H1 (cell line): ENCODE measurements at regions not wholly inside any gene's neighbourhood (a gene's known extent, or its start where the extent isn't known, plus 50 kb on each side); places are given as distances from the start of the nearest gene placed in this dataset.

Source experiments
- BCL11A ChIP-seq, 2 experiments: IDR thresholded peaks; one replicate each; pipeline ENCODE4 v1.6.1; 2011; ENCODE audit warnings: low read depth in 2 of 2, low read length in 2 of 2, mild to moderate bottlenecking in 2 of 2
- CHD7 ChIP-seq: fragments of 300-600 bp; sonication (generic); IDR thresholded peaks from 2 replicates; pipeline ENCODE4 v1.7.1; 2012; ENCODE audit warnings: low read length, moderate library complexity, mild to moderate bottlenecking, inconsistent platforms; ENCODE audit not compliant: insufficient replicate concordance
- EGR1 ChIP-seq: IDR thresholded peaks from 2 replicates; pipeline ENCODE4 v1.6.1; 2011; ENCODE audit warnings: low read depth, low read length, borderline replicate concordance
- HDAC6 ChIP-seq: IDR thresholded peaks from one replicate; pipeline ENCODE4 v1.7.1; 2012; ENCODE audit warnings: low read depth, mild to moderate bottlenecking, inconsistent platforms, low read length, moderate library complexity
- NANOG ChIP-seq: IDR thresholded peaks from 2 replicates; pipeline ENCODE4 v1.6.1; 2011; ENCODE audit warnings: low read length, low read depth, mild to moderate bottlenecking, inconsistent platforms; ENCODE audit not compliant: insufficient read depth, poor library complexity, severe bottlenecking
- NRF1 ChIP-seq: IDR thresholded peaks from 2 replicates; pipeline ENCODE4 v1.6.1; 2011; ENCODE audit warnings: mild to moderate bottlenecking, low read depth, low read length, improper control_type of control experiment
- RNF2 ChIP-seq: fragments of 200-900, 300-1000 bp; sonication (generic); IDR thresholded peaks from 2 replicates; pipeline ENCODE4 v1.7.1; 2016; ENCODE audit warnings: borderline replicate concordance, low read depth, mild to moderate bottlenecking, antibody characterized with exemption, low read length; ENCODE audit not compliant: poor library complexity, severe bottlenecking; ENCODE audit errors: missing control alignments
- TBP ChIP-seq: IDR thresholded peaks from 2 replicates; pipeline ENCODE4 v1.6.1; 2011; ENCODE audit warnings: low read depth, low read length, improper control_type of control experiment

DNA sequence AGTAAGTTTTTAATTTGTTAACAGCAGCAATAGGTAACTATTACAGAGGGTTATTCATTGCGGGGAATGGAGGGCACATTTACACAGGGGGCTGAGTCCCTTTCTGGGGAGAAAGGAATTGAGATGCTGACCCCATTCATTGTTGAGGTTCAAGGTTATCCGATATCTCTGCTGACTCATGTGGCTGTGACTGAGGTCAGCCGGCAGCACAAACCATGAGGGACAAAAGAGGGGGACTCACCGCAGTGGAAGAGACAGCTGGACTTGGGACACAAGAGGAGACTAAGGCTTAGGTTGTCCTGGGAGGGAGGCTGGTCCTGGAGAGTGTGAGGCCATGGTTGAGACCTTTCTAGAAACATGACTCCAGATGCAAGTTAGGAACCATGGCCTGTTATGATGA, 119.1 kb upstream of the XYLT1 start (continued):
- TF ChIP-seq CHD7: no peak
- no peak for TF ChIP-seq TBP
- no peak for TF ChIP-seq EGR1
- TF ChIP-seq BCL11A (IDR thresholded peaks at IDR 0.05; ENCODE audit: low read depth in 2 of 2, low read length in 2 of 2): no peak
- no peak for TF ChIP-seq RNF2
- TF ChIP-seq NRF1: no peak
- TF ChIP-seq HDAC6: no peak
- TF ChIP-seq NANOG: no peak
